Activated CD4-positive, alpha-beta T cell treated with anti-CD3 and anti-CD28 coated beads, Interleukin-2, Interleukin-4, amounts not matched to agents 100 ng/mL and 50 ng/mL, durations not matched to agents 16 hours and 8 hours (primary cell): ENCODE measurements at regions not wholly inside any gene's neighbourhood (a gene's known extent, or its start where the extent isn't known, plus 50 kb on each side); places are given as distances from the start of the nearest gene placed in this dataset.
"Not testable (repeated sequence)": the region's sequence is repeated elsewhere in the genome, so short reads cannot be mapped to it uniquely, and the experiment has no call there.

Source experiments
- DNase-seq: peaks from one replicate; pipeline ENCODE4 v3.0.0-alpha.2; 2020; ENCODE audit warnings: low spot score

DNA sequence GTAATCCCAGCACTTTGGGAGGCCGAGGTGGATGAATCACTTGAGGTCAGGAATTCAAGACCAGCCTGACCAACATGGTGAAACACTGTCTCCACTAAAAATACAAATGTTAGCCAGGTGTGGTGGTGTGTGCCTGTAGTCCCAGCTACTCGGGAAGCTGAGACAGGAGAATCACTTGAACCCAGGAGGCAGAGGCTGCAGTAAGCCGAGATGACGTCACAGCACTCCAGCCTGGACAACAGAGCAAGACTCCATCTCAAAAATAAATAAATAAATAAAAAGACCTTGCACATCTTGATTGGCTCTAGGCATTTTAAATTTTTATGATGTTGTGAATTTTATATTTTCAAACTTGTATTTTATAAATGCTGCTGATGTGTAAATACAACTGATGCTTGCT is 141.7 kb downstream of the ARRDC3 start:
- not testable (repeated sequence) for DNase-seq

DNA sequence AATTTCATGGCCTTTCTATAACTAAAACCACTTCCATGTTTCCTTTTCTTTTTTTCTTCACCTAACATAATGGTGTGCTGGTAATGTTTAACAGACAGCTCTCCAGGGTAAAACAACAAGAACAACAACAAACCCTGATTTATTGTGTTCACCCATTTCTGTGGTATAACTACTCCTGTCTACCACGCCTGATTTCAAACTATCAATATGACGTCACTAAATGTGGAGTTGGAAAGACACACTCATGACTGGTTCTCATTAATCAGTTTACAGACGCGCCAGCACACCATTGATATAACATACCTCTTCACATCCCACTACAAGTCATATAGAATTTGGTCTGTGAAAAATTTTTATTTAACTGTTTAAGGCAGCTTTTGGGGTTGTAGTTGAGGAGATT is 142.9 kb downstream of the ARRDC3 start:
- DNase-seq = no peak

DNA sequence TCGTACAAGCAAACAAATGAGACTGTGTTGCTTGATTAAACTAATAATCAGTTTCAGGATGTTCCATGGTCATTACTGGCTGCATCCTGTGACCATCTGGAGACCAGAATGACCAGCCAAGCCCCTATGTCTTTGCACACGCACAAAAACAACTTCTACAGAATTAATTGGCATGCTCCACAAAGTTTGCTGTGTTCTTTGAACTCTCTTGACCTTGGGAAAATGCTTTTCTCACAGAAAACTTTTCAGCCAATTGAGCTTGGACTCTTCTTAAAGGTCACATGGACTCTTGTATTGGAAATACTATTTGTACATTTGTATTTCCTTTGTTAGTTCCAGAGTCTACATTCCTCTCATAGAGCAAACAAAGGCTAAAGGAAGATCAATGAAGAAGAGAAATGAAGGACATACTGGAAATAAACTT is 147.8 kb downstream of the ARRDC3 start:
- no peak for DNase-seq

DNA sequence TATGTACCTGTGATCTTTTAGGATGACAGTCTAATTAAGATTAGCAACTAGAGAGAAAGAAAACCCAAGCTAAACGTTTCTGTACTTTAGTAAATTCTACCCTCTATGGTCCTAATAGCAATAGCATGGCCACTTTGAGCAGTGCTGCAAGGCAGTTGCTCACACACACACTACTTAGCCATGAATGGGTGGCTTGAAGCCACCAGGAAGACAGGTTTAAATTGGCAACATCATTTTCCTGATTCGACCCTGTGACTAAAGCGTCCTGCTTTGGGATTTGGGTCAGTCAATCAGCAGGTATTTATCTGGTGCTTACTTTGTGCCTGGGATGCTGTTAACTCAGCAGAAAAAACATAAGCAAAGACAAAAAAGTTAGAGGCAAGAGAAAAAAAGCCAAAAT is 150.6 kb downstream of the ARRDC3 start:
- DNase-seq = no peak

DNA sequence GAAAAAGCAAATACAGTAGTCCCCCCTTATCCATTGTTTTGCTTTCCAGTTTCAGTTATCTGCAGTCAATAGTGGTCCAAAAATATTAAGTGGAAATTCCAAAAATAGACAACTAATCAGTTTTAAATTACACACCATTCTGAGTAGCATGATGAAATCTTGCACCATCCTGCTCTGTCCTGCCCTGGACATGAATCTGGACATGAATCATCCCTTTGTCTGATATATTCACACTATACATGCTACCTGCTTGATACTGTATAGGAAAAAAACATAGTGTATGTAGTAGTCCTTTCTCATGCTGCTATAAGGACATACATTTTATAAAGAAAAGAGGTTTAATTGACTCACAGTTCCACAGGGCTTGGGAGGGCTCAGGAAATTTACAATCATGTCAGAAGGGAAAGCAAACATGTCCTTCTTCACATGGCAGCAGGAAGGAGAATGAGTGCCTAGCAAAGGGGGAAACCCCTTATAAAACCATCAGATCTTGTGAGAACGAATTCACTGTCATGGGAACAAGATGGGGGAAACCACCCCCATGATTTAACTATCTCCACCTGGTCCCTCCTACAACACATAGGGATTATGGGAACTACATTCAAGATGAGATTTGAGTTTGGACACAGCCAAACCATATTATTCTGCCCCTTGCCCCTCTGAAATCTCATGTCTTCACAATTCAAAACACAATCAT is 153.9 kb downstream of the ARRDC3 start:
- DNase-seq = no peak

DNA sequence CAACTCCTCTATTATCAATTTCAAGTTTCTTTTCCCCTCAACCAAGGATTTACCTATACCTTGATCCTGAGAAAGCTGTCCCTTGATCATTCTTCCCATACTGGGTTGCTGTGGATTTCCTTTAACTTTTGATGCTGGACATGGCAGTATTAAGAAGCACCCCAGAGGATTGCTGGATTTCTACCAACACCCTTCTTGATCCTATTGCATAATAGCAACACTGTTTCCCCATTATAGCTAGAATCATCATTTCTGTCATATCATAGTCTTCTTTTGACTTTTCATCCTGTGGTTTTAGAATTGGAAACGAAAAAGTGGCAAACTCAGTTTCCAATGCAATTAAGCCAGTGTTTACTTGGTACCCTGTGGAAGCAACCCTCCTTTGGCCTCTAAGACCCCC is 154.9 kb downstream of the ARRDC3 start:
- DNase-seq = no peak

DNA sequence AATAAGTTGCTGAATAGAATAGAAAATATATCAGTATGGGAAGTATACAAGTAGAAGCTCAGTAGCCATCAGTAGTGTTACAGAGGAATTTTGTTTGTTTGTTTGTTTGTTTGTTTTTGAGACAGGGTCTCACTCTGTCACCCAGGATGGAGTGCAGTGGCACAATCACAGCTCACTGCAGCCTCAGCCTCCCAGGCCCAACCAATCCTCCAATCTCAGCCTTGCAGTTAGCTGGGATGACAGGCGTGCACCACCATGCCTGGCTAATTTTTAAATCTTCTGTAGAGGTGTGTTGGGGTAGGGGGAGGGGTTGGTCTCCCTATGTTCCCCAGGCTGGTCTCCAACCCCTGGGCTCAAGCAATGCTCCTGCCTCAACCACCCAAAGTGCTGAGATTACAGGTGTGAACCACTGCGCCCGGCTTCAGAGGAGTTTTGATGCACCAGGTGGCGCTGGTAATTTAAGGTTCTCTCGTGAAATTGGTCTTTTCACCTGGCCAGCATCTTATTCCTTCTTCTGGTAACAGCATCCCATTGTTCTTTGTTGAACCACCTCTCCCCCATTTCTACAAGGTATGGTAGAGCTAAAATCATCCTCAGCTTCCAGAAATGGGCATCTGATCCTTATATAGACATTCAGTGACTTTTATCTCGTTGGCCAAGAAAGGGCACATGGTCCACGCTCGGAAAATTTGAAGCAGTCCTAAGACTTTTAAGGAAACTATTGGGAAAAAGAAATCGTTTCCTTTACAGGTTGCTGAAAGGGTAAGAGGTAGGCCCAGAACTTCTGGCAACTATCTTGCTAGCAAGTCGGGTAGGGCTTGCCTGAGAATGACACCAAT is 157.1 kb downstream of the ARRDC3 start:
- DNase-seq = peak; percentile 51

DNA sequence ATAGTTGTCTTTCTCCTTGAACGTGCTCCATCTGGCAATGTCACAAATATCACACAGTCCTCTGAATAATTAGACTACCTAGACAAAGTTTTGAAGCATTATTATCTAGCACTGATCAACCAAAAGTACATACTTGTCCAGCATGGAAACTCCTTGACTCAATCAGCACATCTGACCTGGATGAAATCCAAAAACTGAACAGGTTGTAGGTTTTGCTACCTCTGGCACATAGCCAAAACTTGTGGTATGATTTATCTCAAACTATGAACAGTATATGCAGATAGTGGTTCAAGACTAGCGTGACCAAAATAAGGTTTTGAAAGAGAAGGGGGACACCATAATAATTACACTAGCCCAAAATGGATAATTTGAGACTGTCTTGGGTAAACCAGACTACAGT is 158.1 kb downstream of the ARRDC3 start:
- DNase-seq = no peak

DNA sequence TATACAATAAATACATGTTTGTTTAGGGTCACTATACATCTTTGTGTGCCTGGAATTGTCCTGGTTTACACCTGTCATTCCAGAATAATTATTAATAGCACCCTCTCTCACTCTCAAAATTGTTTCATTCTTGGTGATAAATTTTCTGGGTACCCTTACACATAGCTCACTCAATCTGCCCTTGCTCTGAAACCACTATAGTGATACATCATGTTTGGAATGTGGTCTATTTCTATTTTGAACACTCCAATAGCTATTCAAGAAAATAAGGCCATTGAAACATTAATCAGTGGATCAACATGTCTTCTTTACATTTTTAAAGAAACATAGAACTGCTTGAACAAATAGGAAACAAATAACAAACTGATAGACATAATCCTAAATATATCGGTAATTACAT is 158.7 kb downstream of the ARRDC3 start:
- no peak for DNase-seq

DNA sequence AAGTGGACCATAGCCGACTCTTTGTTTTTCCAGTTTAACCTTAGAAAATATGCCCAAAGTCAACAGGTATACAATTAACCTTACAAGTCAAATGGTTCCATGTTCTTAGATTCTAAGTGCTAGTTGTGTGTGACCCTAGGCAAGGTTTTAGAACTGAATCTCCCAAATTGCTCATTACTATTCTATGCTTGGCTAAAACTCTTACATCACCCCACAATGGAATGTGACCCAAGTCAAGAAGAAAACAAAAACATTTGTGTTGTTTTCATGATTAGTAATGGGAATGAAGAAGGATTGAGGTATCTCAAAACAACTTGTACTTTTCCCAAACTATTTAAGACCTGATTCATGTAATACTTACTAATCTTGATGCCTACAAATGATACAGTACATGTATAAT is 159.2 kb downstream of the ARRDC3 start:
- DNase-seq = no peak

DNA sequence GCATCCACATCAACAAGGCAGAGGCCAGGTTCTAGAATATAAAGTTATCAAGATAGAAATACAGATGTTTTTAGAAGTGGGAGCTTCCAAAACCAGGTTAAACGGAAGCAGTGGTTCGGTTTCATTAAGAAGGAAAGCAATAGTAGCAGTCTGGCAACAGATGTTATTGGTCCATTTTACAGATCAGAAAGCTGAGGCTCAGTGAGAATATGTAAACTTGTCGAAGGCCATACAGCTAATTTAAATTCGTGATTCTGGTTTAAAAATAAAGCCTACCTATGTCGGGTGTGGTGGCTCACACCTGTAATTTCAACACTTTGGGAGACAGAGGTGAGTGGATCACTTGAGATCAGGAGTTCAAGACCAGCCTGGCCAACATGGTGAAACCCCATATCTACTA is 160.6 kb downstream of the ARRDC3 start:
- no peak for DNase-seq

DNA sequence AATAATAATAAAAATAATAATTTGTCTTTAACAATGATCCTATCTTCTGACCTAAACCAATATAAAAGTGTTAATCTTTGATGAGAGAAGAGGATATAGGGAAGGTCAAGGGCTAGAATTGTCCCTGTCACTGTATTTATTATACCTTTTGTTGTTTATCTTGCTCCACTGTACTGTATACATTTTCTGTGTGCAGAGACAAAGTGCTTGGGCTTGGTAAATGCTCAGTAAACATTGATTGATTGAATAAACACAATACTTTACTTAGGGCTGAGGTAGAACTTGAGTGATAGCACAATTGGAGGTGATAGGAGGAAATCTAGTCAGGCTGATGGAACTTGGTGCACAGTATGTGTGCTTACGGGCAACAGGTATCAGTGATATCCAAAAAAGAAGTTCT is 161.2 kb downstream of the ARRDC3 start:
- DNase-seq = no peak

DNA sequence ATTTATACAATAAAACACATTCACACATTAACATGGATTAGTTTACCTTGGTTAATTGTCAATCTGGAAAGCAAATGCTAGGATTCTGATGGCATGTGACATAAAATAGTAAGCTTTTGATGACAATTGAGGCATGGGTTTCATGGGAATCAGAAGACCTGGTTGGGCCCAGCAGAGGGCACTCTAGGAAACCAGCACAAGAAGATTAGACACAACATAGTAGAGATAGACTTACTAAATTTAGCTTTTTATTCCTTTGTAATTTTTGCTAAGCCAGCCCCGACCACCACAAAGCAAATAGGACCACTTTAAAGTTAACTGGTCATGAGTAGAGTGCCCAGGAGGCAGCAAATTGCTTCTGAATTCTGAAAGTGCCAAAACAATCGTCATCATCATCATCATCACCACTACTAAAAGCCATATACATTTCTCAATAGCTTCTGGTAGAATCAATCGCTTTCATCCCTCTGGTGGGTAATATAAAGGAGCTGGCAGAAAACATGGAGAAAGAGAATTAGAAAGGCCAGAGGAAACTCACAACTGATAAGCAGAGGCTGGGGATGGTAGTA is 163.2 kb downstream of the ARRDC3 start:
- DNase-seq = peak; percentile 28

DNA sequence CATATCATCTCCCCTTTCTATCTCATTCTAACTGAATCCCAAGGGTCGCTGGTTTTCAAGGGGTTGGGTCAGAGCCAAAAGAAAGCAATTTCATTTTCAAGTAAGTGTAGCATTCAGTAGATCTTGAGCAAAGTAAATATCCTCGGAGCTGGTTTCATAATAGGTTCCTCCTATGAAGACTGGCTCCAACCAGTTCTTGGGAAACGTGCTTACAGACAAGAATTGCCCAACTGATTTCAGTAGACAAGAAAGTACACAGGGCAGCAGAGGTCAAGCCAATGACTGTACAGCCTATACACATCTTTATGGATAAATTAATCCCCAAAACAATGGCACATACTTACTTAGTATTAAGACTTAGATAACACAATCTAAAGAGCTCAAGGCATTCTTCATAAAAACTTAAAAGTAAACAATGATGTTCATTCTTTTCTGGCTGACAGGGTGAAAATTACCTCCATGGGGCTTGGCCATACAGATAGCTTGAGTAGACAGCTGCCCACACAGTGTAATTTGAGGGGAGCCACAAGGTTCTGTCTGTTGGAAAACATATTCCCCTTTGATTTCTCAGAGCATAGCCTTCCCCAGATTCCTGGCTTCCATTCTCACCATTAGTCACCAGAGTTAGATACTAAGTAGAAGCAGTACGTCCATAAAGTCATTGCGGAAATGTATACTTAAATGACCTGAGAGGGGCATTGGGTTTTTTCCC is 163.9 kb downstream of the ARRDC3 start:
- DNase-seq = no peak

DNA sequence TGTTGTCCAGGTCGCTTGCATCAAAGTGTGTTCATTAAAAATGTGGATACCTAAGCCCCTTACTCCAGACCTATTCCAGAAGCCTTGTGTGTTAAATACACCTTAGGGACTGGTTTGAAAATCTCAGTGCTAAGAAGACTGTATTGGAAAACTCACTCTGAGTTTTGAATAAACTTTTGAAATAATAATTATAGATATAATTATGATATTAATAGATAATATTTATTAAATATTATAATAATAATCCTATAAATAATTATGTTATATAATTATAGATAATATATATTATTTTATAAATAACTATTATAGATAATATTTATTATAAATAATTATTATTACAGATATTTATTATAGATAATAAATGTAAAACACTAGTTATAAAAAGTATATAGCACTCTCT is 165.3 kb downstream of the ARRDC3 start:
- DNase-seq = no peak

DNA sequence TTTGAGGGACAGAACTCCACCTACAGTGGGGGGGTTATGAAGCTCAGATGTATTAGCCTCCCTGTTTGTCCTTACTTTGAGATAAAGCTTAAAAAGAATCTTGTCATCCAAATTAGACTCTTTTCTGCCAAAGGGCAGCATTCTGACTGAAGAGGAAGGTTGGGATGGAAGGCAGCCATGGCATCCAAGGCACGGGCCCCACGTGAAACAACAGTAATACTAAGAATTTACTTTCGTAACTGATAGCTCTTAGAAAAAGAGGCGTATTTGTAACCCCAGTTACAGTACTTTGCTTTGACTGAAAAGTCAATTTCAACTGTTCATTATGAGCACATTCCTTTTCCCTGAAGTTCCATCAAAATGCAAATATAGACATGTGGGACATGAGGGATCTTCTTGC is 168.5 kb downstream of the ARRDC3 start:
- DNase-seq = no peak
